ENCODE measurements at regions not wholly inside any gene's neighbourhood (a gene's known extent, or its start where the extent isn't known, plus 50 kb on each side); places are given as distances from the start of the nearest gene placed in this dataset.

DNA sequence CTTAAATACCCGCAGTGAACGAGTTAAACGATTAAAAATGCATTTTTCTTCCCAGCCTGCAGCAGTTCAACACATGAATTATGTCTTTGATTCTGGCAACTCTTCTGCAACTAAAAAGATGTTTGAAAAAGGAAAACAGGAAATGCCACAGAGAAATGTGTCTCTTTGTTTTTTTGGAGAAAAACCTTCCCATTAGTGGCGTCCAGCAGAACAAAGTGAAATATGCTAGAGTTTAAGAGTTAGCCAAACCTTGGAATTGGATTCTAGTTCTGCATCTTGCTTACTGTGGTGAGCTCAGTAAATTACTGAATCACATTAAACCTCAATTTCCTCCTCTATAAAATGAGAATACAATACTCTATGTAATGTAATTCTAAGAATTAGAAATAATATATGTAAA is 900.2 kb upstream of the ACVR2A start:
- H3K27ac ChIP-seq (ENCODE audit: low read depth in 1 of 2, low read length in 2 of 2) = no peak overlapping the region
- Mint-ChIP-seq H3K4me1 (ENCODE audit: low read depth) (no peaks in the 10 kb centered on the region), H3K4me3 (no peak overlapping the region), H3K27ac (no peak overlapping the region), H3K27me3 (peaks cover 5% of the 10 kb centered on the region), H3K36me3 (ENCODE audit: low read depth) (no peaks in the 10 kb centered on the region), H3K9me3 (no peaks in the 10 kb centered on the region)
- intact Hi-C loops (cut with DNase I, micrococcal nuclease) = no loop called here
- no peaks in the 10 kb centered on the region for H3K27me3 ChIP-seq (ENCODE audit: control insufficient read depth in 1 of 2, insufficient read depth in 2 of 2, low read length in 2 of 2)
- TF ChIP-seq, protein P1, sequence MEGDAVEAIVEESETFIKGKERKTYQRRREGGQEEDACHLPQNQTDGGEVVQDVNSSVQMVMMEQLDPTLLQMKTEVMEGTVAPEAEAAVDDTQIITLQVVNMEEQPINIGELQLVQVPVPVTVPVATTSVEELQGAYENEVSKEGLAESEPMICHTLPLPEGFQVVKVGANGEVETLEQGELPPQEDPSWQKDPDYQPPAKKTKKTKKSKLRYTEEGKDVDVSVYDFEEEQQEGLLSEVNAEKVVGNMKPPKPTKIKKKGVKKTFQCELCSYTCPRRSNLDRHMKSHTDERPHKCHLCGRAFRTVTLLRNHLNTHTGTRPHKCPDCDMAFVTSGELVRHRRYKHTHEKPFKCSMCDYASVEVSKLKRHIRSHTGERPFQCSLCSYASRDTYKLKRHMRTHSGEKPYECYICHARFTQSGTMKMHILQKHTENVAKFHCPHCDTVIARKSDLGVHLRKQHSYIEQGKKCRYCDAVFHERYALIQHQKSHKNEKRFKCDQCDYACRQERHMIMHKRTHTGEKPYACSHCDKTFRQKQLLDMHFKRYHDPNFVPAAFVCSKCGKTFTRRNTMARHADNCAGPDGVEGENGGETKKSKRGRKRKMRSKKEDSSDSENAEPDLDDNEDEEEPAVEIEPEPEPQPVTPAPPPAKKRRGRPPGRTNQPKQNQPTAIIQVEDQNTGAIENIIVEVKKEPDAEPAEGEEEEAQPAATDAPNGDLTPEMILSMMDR (IDR thresholded peaks at IDR 0.05) = no peak
- ChIA-PET CTCF (no interaction called here), POLR2A (no interaction called here)
- no peaks in the 10 kb centered on the region for H3K4me1 ChIP-seq (ENCODE audit: insufficient read depth, low read length)
- H3K4me3 ChIP-seq (ENCODE audit: low read length) = no peak overlapping the region
- no peaks in the 10 kb centered on the region for H3K36me3 ChIP-seq (ENCODE audit: insufficient read depth, low read length)
- H3K9me3 ChIP-seq (ENCODE audit: control insufficient read depth in 1 of 2, insufficient read depth in 1 of 2, low read length in 2 of 2) = no peaks in the 10 kb centered on the region
- ATAC-seq (ENCODE audit: poor library complexity) (no peak), DNase-seq (no peak)

DNA sequence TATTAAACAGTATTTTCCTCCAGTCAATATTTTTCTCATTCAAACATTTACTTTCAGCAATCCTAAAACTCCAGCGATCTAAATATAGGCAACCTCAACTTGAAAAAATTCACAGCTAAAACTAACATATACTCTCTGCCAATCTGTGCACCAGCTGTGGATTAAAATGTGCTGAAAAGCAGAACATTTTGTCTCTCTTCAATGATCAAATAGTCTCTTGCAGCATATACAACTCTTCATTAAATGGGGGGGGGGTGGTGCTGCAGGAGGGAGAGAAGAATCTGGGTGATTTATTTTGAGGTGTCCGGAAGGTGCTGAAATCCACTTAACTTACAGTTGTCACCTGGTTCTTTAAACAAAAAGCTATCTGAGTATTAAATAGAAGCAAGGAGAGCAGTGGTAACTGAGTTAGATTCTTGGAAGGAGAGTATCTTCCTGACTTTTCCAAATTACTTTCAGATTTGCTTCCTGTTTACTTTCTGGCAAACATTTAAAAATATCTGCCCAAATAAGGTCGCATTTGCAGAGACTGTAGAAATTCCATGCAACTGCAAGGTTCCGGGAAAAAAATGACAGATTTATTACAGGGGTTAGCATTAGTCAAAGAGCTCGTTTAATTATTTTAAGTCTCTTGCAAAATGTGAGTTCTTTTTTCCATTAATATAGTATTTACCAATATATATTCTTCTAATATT is 904.7 kb upstream of the ACVR2A start:
- CTCF ChIA-PET = no interaction called here
- Histone ChIP-seq H3K27ac (ENCODE audit: low read depth in 1 of 2, low read length in 2 of 2) (no peak overlapping the region), H3K36me3 (ENCODE audit: insufficient read depth, low read length) (no peaks in the 10 kb centered on the region), H3K9me3 (ENCODE audit: control insufficient read depth in 1 of 2, insufficient read depth in 1 of 2, low read length in 2 of 2) (no peaks in the 10 kb centered on the region), H3K27me3 (ENCODE audit: control insufficient read depth in 1 of 2, insufficient read depth in 2 of 2, low read length in 2 of 2) (no peaks in the 10 kb centered on the region), H3K4me3 (ENCODE audit: low read length) (no peak overlapping the region), H3K4me1 (ENCODE audit: insufficient read depth, low read length) (no peaks in the 10 kb centered on the region)
- TF ChIP-seq, protein P1 (IDR thresholded peaks at IDR 0.05) = no peak
- no peak for DNase-seq
- POLR2A ChIA-PET = interaction anchor here (0.7 kb wide), 1 partner anchor 1642 kb away, joined by 3 read pairs; no protein-coding TSS in a partner anchor
- H3K4me1 Mint-ChIP-seq (ENCODE audit: low read depth) = no peaks in the 10 kb centered on the region
- no peak overlapping the region for H3K4me3 Mint-ChIP-seq
- ATAC-seq (ENCODE audit: poor library complexity) = no peak
- intact Hi-C loops (cut with DNase I, micrococcal nuclease) = no loop called here
- no peaks in the 10 kb centered on the region for H3K36me3 Mint-ChIP-seq (ENCODE audit: low read depth)
- no peaks in the 10 kb centered on the region for H3K9me3 Mint-ChIP-seq
- H3K27me3 Mint-ChIP-seq = peaks cover 6% of the 10 kb centered on the region
- H3K27ac Mint-ChIP-seq = no peak overlapping the region

DNA sequence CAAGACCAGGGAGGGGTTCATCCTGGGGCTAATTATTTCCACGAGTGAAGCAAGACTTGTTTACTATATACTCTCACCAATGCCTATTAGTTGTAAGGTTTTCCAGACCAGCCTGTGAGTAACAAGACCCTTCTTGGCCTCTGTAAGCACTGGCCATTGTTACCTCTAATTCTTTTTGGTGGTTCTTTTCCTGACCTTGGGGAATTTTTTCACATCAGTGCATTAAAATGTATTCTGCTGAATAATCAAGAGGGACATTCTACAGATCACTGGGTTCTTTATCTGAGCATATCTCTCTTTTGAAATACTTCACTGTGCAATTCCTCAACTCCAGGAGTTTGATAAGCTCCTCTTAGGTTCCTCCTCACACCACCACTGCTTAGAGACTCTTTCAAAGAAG is 909.9 kb upstream of the ACVR2A start:
- H3K4me1 ChIP-seq (ENCODE audit: insufficient read depth, low read length) = no peaks in the 10 kb centered on the region
- intact Hi-C loops (cut with DNase I, micrococcal nuclease) = no loop called here
- Mint-ChIP-seq H3K36me3 (ENCODE audit: low read depth) (no peaks in the 10 kb centered on the region), H3K9me3 (peaks cover 6% of the 10 kb centered on the region), H3K27ac (no peak overlapping the region), H3K27me3 (peaks cover 5% of the 10 kb centered on the region), H3K4me3 (no peak overlapping the region), H3K4me1 (ENCODE audit: low read depth) (no peaks in the 10 kb centered on the region)
- ChIA-PET CTCF (no interaction called here), POLR2A (no interaction called here)
- H3K27ac ChIP-seq (ENCODE audit: low read depth in 1 of 2, low read length in 2 of 2) = no peak overlapping the region
- no peaks in the 10 kb centered on the region for H3K9me3 ChIP-seq (ENCODE audit: control insufficient read depth in 1 of 2, insufficient read depth in 1 of 2, low read length in 2 of 2)
- H3K4me3 ChIP-seq (ENCODE audit: low read length) = no peak overlapping the region
- DNase-seq = no peak
- no peaks in the 10 kb centered on the region for H3K36me3 ChIP-seq (ENCODE audit: insufficient read depth, low read length)
- no peaks in the 10 kb centered on the region for H3K27me3 ChIP-seq (ENCODE audit: control insufficient read depth in 1 of 2, insufficient read depth in 2 of 2, low read length in 2 of 2)
- TF ChIP-seq, protein P1 (IDR thresholded peaks at IDR 0.05) = no peak
- no peak for ATAC-seq (ENCODE audit: poor library complexity)
